ENCODE measurements at regions not wholly inside any gene's neighbourhood (a gene's known extent, or its start where the extent isn't known, plus 50 kb on each side); places are given as distances from the start of the nearest gene placed in this dataset.

DNA sequence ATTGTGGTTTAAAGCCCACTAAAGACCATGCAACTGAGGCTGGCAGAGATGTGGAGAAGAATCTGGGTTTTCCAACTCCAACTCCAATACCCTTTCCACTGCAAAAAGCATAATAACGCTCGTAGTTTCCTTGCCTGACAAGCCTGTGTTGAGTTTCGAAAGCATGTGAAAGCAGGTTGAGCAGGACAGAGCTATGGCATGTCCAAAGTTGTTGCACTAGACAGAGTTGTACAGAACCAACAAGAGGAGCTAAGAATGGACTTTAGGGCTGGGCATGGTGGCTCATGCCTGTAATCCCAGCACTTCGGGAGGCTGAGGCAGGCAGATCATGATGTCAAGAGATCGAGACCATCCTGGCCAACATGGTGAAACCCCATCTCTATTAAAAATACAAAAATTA, 572.0 kb upstream of the TBX3 start:
- intact Hi-C loops (cut with micrococcal nuclease): no loop called here
- CTCF ChIA-PET: interaction anchor here (0.6 kb wide), 1 partner anchor 77 kb away, joined by 3 read pairs; no protein-coding TSS in a partner anchor
- BruUV-seq (replicated peaks): no TSS peak

DNA sequence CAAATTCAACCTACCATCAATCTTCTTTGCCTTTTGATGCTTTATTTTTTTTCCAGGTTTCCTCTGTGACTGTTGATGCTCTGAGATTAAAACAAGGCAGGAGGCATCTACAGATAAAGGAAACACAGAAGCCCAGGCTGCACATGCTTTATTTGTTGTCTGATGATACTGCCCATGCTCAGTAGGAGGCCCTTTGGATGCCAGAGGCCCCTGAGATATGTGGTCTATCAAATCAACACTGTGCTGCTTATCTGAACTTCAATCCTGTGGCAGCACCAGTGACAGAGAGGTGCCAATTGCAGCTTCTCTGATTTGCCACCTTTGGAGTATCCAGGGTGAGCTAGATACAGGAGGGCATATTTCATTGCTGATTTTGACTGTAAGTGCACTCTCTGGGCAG, 571.3 kb upstream of the TBX3 start:
- Histone ChIP-seq H3K9me1 (replicated peaks; ENCODE audit: control insufficient read depth, extremely low read depth, insufficient read depth, low read length) (no peaks in the 10 kb centered on the region), H3K9me3 (replicated peaks; ENCODE audit: control insufficient read depth, insufficient read depth, low read length) (peaks cover 6% of the 10 kb centered on the region), H3K27ac (ENCODE audit: insufficient read depth, low read depth, low read length) (no peak overlapping the region), H3K4me1 (ENCODE audit: control insufficient read depth, extremely low read depth, insufficient read depth, low read length) (no peaks in the 10 kb centered on the region), H4K20me1 (replicated peaks; ENCODE audit: control insufficient read depth, extremely low read depth, insufficient read depth, low read length) (no peaks in the 10 kb centered on the region), H3K27me3 (ENCODE audit: control insufficient read depth in 2 of 2, insufficient read depth in 2 of 2, low read length in 2 of 2) (no peaks in the 10 kb centered on the region), H3K4me3 (replicated peaks in 1 of 3; ENCODE audit: insufficient read depth in 1 of 3, low read depth in 1 of 3, low read length in 3 of 3) (no peak overlapping the region), H2AFZ (ENCODE audit: low read depth, low read length) (no peak overlapping the region), H3K36me3 (ENCODE audit: control insufficient read depth in 2 of 2, extremely low read depth in 1 of 2, insufficient read depth in 2 of 2, low read length in 2 of 2) (no peaks in the 10 kb centered on the region), H3K79me2 (ENCODE audit: control insufficient read depth, insufficient read depth, low read length) (no peaks in the 10 kb centered on the region), H3K9ac (replicated peaks; ENCODE audit: extremely low read depth, insufficient read depth, low read length) (no peak overlapping the region), H3K4me2 (ENCODE audit: insufficient read depth, low read length) (no peak overlapping the region)
- DNase-seq (ENCODE audit: low read depth, low spot score): no peak
- CTCF ChIA-PET: no interaction called here
- POLR2A ChIA-PET: no interaction called here
- FAIRE-seq: no peak
- dilution Hi-C loops (cut with MboI; ENCODE audit: extremely low pct_ligation_motif_present, low sequenced_read_pairs): no loop called here
- TF ChIP-seq FOS (IDR thresholded peaks at IDR 0.05; ENCODE audit: borderline replicate concordance, insufficient read depth, low read length) (no peak), POLR2AphosphoS5 (IDR thresholded peaks at IDR 0.05; ENCODE audit: insufficient read depth, low read depth, low read length) (no peak), CTCF (IDR thresholded peaks at IDR 0.05; ENCODE audit: extremely low read depth in 1 of 2, insufficient read depth in 1 of 2, low read depth in 1 of 2, low read length in 2 of 2) (no peak), POLR2A (IDR thresholded peaks at IDR 0.05; ENCODE audit: low read depth, low read length) (no peak), JUN (IDR thresholded peaks at IDR 0.05; ENCODE audit: borderline replicate concordance, insufficient read depth, insufficient read length, low read depth) (no peak), EZH2 (IDR thresholded peaks at IDR 0.05; ENCODE audit: borderline replicate concordance, low read depth, low read length, severe bottlenecking) (no peak), MYC (IDR thresholded peaks at IDR 0.05; ENCODE audit: low read depth, low read length) (no peak), GATA2 (IDR thresholded peaks at IDR 0.05; ENCODE audit: insufficient read depth, insufficient read length, low read depth, low read length) (no peak), MAX (IDR thresholded peaks at IDR 0.05; ENCODE audit: insufficient read depth, insufficient read length) (no peak)
- intact Hi-C loops (cut with micrococcal nuclease): no loop called here
- no TSS peak for BruUV-seq (replicated peaks)

More for the DNA sequence above, 572.0 kb upstream of the TBX3 start:
- dilution Hi-C loops (cut with MboI; ENCODE audit: extremely low pct_ligation_motif_present, low sequenced_read_pairs): no loop called here
- H3K9me3 ChIP-seq (replicated peaks; ENCODE audit: control insufficient read depth, insufficient read depth, low read length): peaks cover 6% of the 10 kb centered on the region
- H3K9ac ChIP-seq (replicated peaks; ENCODE audit: extremely low read depth, insufficient read depth, low read length): no peak overlapping the region
- DNase-seq (ENCODE audit: low read depth, low spot score) (no peak), FAIRE-seq (no peak)
- H3K9me1 ChIP-seq (replicated peaks; ENCODE audit: control insufficient read depth, extremely low read depth, insufficient read depth, low read length): no peaks in the 10 kb centered on the region
- no peaks in the 10 kb centered on the region for H4K20me1 ChIP-seq (replicated peaks; ENCODE audit: control insufficient read depth, extremely low read depth, insufficient read depth, low read length)
- H3K36me3 ChIP-seq (ENCODE audit: control insufficient read depth in 2 of 2, extremely low read depth in 1 of 2, insufficient read depth in 2 of 2, low read length in 2 of 2): no peaks in the 10 kb centered on the region
- no peaks in the 10 kb centered on the region for H3K4me1 ChIP-seq (ENCODE audit: control insufficient read depth, extremely low read depth, insufficient read depth, low read length)
- no peak overlapping the region for H3K27ac ChIP-seq (ENCODE audit: insufficient read depth, low read depth, low read length)
- POLR2A ChIA-PET: no interaction called here
- no peak overlapping the region for H3K4me2 ChIP-seq (ENCODE audit: insufficient read depth, low read length)
- no peaks in the 10 kb centered on the region for H3K79me2 ChIP-seq (ENCODE audit: control insufficient read depth, insufficient read depth, low read length)
- H2AFZ ChIP-seq (ENCODE audit: low read depth, low read length): no peak overlapping the region
- TF ChIP-seq EZH2 (IDR thresholded peaks at IDR 0.05; ENCODE audit: borderline replicate concordance, low read depth, low read length, severe bottlenecking): no peak
- H3K4me3 ChIP-seq (replicated peaks in 1 of 3; ENCODE audit: insufficient read depth in 1 of 3, low read depth in 1 of 3, low read length in 3 of 3): no peak overlapping the region
- no peaks in the 10 kb centered on the region for H3K27me3 ChIP-seq (ENCODE audit: control insufficient read depth in 2 of 2, insufficient read depth in 2 of 2, low read length in 2 of 2)

All from endothelial cell of umbilical vein (primary cell).